ENCODE measurements at regions not wholly inside any gene's neighbourhood (a gene's known extent, or its start where the extent isn't known, plus 50 kb on each side); places are given as distances from the start of the nearest gene placed in this dataset.

DNA sequence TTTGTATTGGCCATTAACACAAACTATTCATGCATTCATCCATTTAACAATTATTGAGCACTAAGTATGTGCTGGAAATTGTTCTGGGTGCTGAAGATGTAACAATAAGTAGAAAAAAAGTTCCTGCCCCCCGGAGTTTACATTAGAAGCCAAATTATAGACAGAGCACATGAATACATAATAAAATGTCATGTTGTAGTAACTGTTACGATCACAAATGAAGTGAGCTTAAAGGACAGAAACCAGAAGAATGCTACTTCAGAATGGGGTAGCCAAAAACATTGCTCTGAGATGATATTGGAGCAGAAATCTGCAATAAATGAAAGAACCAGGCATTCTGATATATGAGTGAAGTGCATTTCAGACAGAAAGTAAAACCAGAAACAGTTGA, 256.0 kb upstream of the SETBP1 start:
- TF ChIP-seq, protein P1, sequence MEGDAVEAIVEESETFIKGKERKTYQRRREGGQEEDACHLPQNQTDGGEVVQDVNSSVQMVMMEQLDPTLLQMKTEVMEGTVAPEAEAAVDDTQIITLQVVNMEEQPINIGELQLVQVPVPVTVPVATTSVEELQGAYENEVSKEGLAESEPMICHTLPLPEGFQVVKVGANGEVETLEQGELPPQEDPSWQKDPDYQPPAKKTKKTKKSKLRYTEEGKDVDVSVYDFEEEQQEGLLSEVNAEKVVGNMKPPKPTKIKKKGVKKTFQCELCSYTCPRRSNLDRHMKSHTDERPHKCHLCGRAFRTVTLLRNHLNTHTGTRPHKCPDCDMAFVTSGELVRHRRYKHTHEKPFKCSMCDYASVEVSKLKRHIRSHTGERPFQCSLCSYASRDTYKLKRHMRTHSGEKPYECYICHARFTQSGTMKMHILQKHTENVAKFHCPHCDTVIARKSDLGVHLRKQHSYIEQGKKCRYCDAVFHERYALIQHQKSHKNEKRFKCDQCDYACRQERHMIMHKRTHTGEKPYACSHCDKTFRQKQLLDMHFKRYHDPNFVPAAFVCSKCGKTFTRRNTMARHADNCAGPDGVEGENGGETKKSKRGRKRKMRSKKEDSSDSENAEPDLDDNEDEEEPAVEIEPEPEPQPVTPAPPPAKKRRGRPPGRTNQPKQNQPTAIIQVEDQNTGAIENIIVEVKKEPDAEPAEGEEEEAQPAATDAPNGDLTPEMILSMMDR (conservative IDR thresholded peaks at IDR 0.05 in 1 of 2, IDR thresholded peaks at IDR 0.05 in 1 of 2; ENCODE audit: low read depth in 1 of 2, low read length in 2 of 2), result no peak
- TF ChIP-seq EZH2 (IDR thresholded peaks at IDR 0.05; ENCODE audit: low read length, missing control alignments), result no peak
